ENCODE measurements at regions not wholly inside any gene's neighbourhood (a gene's known extent, or its start where the extent isn't known, plus 50 kb on each side); places are given as distances from the start of the nearest gene placed in this dataset.

GRCh38 chr15:49715211-49715610 lies 94.4 kb downstream of the DTWD1 start:
- H3K9me3 Mint-ChIP-seq (ENCODE audit: low read depth): peaks cover 5% of the 10 kb centered on the region
- no peaks in the 10 kb centered on the region for H3K4me1 Mint-ChIP-seq (ENCODE audit: low read depth)
- no peaks in the 10 kb centered on the region for H3K27me3 Mint-ChIP-seq
- no peaks in the 10 kb centered on the region for H3K36me3 Mint-ChIP-seq (ENCODE audit: insufficient read depth)
- no peak for DNase-seq (ENCODE audit: low spot score, unreplicated experiment)
- H3K4me3 Mint-ChIP-seq (ENCODE audit: low read depth): no peak overlapping the region
- H3K27ac Mint-ChIP-seq: no peak overlapping the region
- TF ChIP-seq CTCF (IDR thresholded peaks at IDR 0.05; ENCODE audit: unreplicated experiment): no peak

- H3K27me3 Mint-ChIP-seq: no peaks in the 10 kb centered on the region
- no peaks in the 10 kb centered on the region for H3K36me3 Mint-ChIP-seq (ENCODE audit: insufficient read depth)
- DNase-seq (ENCODE audit: low spot score, unreplicated experiment): no peak
- H3K9me3 Mint-ChIP-seq (ENCODE audit: low read depth): peaks cover 5% of the 10 kb centered on the region
- no peaks in the 10 kb centered on the region for H3K4me1 Mint-ChIP-seq (ENCODE audit: low read depth)
- H3K4me3 Mint-ChIP-seq (ENCODE audit: low read depth): no peak overlapping the region
- no peak overlapping the region for H3K27ac Mint-ChIP-seq
- TF ChIP-seq CTCF (IDR thresholded peaks at IDR 0.05; ENCODE audit: unreplicated experiment): no peak
Observed at GRCh38 chr15:49715701-49716100, 94.9 kb downstream of the DTWD1 start.

GRCh38 chr15:49718234-49718633 lies 97.4 kb downstream of the DTWD1 start:
- Mint-ChIP-seq H3K27ac (no peak overlapping the region), H3K36me3 (ENCODE audit: insufficient read depth) (no peaks in the 10 kb centered on the region), H3K9me3 (ENCODE audit: low read depth) (no peaks in the 10 kb centered on the region), H3K4me1 (ENCODE audit: low read depth) (no peaks in the 10 kb centered on the region), H3K4me3 (ENCODE audit: low read depth) (no peak overlapping the region), H3K27me3 (no peaks in the 10 kb centered on the region)
- no peak for TF ChIP-seq CTCF (IDR thresholded peaks at IDR 0.05; ENCODE audit: unreplicated experiment)
- no peak for DNase-seq (ENCODE audit: low spot score, unreplicated experiment)

GRCh38 chr15:49718846-49719245 lies 98.0 kb downstream of the DTWD1 start:
- Mint-ChIP-seq H3K4me1 (ENCODE audit: low read depth) (no peaks in the 10 kb centered on the region), H3K9me3 (ENCODE audit: low read depth) (no peaks in the 10 kb centered on the region), H3K27me3 (no peaks in the 10 kb centered on the region), H3K4me3 (ENCODE audit: low read depth) (no peak overlapping the region), H3K27ac (no peak overlapping the region), H3K36me3 (ENCODE audit: insufficient read depth) (no peaks in the 10 kb centered on the region)
- DNase-seq (ENCODE audit: low spot score, unreplicated experiment): no peak
- no peak for TF ChIP-seq CTCF (IDR thresholded peaks at IDR 0.05; ENCODE audit: unreplicated experiment)

- Mint-ChIP-seq H3K9me3 (ENCODE audit: low read depth) (no peaks in the 10 kb centered on the region), H3K27me3 (no peaks in the 10 kb centered on the region), H3K36me3 (ENCODE audit: insufficient read depth) (no peaks in the 10 kb centered on the region), H3K4me3 (ENCODE audit: low read depth) (no peak overlapping the region), H3K27ac (no peak overlapping the region), H3K4me1 (ENCODE audit: low read depth) (no peaks in the 10 kb centered on the region)
- TF ChIP-seq CTCF (IDR thresholded peaks at IDR 0.05; ENCODE audit: unreplicated experiment): no peak
- no peak for DNase-seq (ENCODE audit: low spot score, unreplicated experiment)
Observed at GRCh38 chr15:49720261-49720660, 99.4 kb downstream of the DTWD1 start.

All from progenitor cell of endocrine pancreas (in vitro differentiated cells).